Natural killer cell (primary cell): ENCODE measurements at regions not wholly inside any gene's neighbourhood (a gene's known extent, or its start where the extent isn't known, plus 50 kb on each side); places are given as distances from the start of the nearest gene placed in this dataset.

Experiments used
- ATAC-seq, 3 donors: fragments of 150-1000 bp in 2 of 3; fragments of 200-7000 bp in 1 of 3; cut with Tn5 transposase; 1 replicate in 1 of 3; 2 replicates in 2 of 3; pipeline ENCODE4 v1.10.0; 2021; ENCODE audit warnings: mild to moderate bottlenecking in 2 of 3, moderate library complexity in 2 of 3
- DNase-seq, 2 donors: peaks; one replicate each; pipeline versions ENCODE4 v3.0.0 to v3.0.0-alpha.2; 2013 to 2021; ENCODE audit warnings: mixed read lengths in 1 of 2
- H3K27ac ChIP-seq: one replicate; pipeline ENCODE4 v1.5.1; 2013; ENCODE audit warnings: mild to moderate bottlenecking, low read length
- H3K27me3 ChIP-seq: one replicate; pipeline ENCODE4 v1.6.1; 2013; ENCODE audit warnings: low read length; ENCODE audit not compliant: control insufficient read depth, insufficient read depth
- H3K36me3 ChIP-seq: one replicate; pipeline ENCODE4 v1.6.1; 2013; ENCODE audit warnings: low read length; ENCODE audit not compliant: control insufficient read depth, insufficient read depth
- H3K4me1 ChIP-seq: one replicate; pipeline ENCODE4 v1.6.1; 2013; ENCODE audit warnings: low read length; ENCODE audit not compliant: control insufficient read depth, insufficient read depth
- H3K4me3 ChIP-seq: one replicate; pipeline ENCODE4 v1.5.1; 2013; ENCODE audit warnings: low read length
- H3K9me3 ChIP-seq: one replicate; pipeline ENCODE4 v1.6.1; 2013; ENCODE audit warnings: low read length; ENCODE audit not compliant: control insufficient read depth, insufficient read depth
- H3K27ac Mint-ChIP-seq, 2 donors: one replicate each; pipeline ENCODE4 v1.8.0; 2022; ENCODE audit warnings: mild to moderate bottlenecking in 2 of 2, mixed read lengths in 2 of 2, moderate library complexity in 1 of 2
- H3K27me3 Mint-ChIP-seq, 2 donors: one replicate each; pipeline ENCODE4 v1.8.0; 2022; ENCODE audit warnings: low read depth in 2 of 2, mixed read lengths in 2 of 2
- H3K36me3 Mint-ChIP-seq: one replicate; pipeline ENCODE4 v1.8.0; 2022; ENCODE audit warnings: mixed read lengths
- H3K4me1 Mint-ChIP-seq, 2 donors: one replicate each; pipeline ENCODE4 v1.8.0; 2022; ENCODE audit warnings: mixed read lengths in 2 of 2
- H3K4me3 Mint-ChIP-seq: one replicate; pipeline ENCODE4 v1.8.0; 2022; ENCODE audit warnings: mild to moderate bottlenecking, moderate library complexity, mixed read lengths
- H3K9me3 Mint-ChIP-seq, 2 donors: one replicate each; pipeline ENCODE4 v1.8.0; 2022; ENCODE audit warnings: mixed read lengths in 2 of 2
- CTCF ChIP-seq: fragments of 200-600 bp; IDR thresholded peaks from one replicate; pipeline ENCODE4 v1.8.0; 2022; ENCODE audit warnings: antibody characterized with exemption
- WGBS: methylation state at CpG from one replicate; pipeline ENCODE4 v1.1.7; 2013; ENCODE audit warnings: missing lambda C conversion rate; ENCODE audit not compliant: insufficient coverage; 5-methylcytosine and 5-hydroxymethylcytosine counted together
- intact Hi-C: fragments of 100-400 bp; cut with micrococcal nuclease; formaldehyde crosslinking; loops from one replicate; pipeline ENCODE4 v1.14.2; 2022

DNA sequence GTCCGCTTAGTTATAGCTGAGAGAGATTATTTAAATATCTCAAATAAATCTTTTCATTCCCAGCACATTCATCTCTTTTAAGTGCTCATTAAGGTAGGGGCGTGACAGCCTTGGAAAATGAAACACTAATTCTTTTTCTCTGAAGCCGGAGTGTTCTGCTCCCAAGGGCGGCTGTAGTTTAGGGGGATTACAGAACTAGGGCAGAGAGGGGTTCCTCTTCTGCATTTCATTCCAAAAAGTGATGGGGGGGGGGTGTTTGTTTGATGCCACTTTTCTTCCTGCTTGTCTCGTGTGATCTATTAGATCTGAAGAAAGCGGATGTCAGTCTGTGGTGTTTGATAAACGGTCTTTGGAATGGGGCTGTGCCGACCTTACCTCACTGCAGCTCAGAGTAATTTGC lies 506.5 kb upstream of the MGMT start:
- Mint-ChIP-seq H3K36me3 (no peaks in the 10 kb centered on the region), H3K27ac (no peak overlapping the region), H3K27me3 (no peaks in the 10 kb centered on the region), H3K4me3 (no peak overlapping the region), H3K4me1 (no peaks in the 10 kb centered on the region), H3K9me3 (no peaks in the 10 kb centered on the region)
- no peak for TF ChIP-seq CTCF
- WGBS = 63% methylated on average over 7 of the region's 8 CpGs
- Histone ChIP-seq H3K36me3 (no peaks in the 10 kb centered on the region), H3K4me3 (no peak overlapping the region), H3K27ac (no peak overlapping the region), H3K9me3 (no peaks in the 10 kb centered on the region), H3K27me3 (no peaks in the 10 kb centered on the region), H3K4me1 (no peaks in the 10 kb centered on the region)
- intact Hi-C loops = no loop called here
- DNase-seq = no peak
- ATAC-seq = no peak

DNA sequence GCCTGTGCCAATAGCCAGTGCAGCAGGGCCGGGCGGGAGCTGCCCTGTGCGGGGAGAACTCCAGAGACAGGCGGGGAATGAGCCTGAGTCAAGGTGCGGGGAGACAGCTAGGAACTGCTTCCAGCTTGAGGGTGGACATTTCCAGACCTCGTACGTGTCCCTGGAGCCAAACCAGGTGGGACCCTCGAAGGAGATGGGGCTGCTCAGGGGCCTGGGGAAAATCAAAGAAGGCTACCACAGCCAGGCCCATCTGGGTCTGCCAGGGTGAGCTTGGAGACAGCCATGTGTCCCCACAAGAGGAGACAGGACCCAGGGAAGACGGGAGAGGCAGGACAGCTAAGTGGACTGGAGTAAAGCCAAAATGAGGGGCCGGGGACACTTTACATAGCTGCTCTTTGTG lies 504.9 kb upstream of the MGMT start:
- Mint-ChIP-seq H3K4me3 (no peak overlapping the region), H3K36me3 (no peaks in the 10 kb centered on the region), H3K27me3 (no peaks in the 10 kb centered on the region), H3K9me3 (no peaks in the 10 kb centered on the region), H3K27ac (no peak overlapping the region), H3K4me1 (no peaks in the 10 kb centered on the region)
- DNase-seq = no peak
- TF ChIP-seq CTCF = no peak
- Histone ChIP-seq H3K27ac (no peak overlapping the region), H3K4me1 (no peaks in the 10 kb centered on the region), H3K4me3 (no peak overlapping the region), H3K9me3 (no peaks in the 10 kb centered on the region), H3K36me3 (no peaks in the 10 kb centered on the region), H3K27me3 (no peaks in the 10 kb centered on the region)
- no peak for ATAC-seq
- 86% methylated on average over 10 of the region's 10 CpGs for WGBS
- intact Hi-C loops = no loop called here

DNA sequence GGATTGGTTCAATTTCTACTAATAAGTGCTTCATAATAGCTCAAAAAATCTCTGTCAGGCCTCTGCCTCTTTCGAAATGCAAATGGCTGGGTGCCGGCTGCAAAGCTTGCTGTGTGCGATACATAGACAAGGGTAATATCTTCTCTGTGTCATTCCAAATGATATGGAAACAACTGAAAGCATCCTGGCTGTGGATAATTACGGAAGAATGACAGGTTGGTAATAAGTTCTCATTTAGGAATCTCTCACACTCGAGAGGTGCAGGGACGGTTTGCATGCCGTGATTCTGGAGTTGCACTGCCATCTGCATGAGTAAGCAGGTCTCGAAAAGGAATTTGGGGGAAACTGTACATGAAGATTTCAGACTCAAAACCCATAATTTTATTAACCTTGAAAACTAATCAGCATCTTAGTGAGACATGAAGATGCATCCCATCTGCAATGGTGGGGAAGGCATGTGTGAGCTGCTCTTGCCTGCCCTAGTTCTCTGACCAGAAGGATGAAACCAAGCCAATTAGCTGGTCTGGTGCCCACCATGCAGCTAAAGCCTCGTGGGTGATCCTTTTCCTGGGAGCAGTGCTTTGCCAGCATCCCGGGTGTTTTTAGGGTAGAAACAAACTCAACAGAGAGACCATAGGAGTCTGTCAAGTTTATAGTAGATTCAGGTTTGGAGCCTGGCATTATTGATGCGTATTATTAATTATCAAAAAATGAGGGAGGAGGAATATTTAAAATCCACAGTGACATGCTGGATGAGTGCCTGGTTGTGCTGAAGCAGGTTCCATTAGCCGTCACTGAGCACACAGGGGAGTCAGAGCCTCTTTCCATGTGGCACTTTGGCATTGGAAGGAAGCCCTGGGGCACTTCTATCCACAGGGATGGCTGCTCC lies 503.6 kb upstream of the MGMT start:
- no peaks in the 10 kb centered on the region for H3K9me3 Mint-ChIP-seq
- H3K36me3 ChIP-seq = no peaks in the 10 kb centered on the region
- no peaks in the 10 kb centered on the region for H3K36me3 Mint-ChIP-seq
- H3K27ac Mint-ChIP-seq = no peak overlapping the region
- peaks cover 0 to 3% of the 10 kb centered on the region in 2 donors for H3K27me3 Mint-ChIP-seq
- H3K9me3 ChIP-seq = no peaks in the 10 kb centered on the region
- H3K4me3 Mint-ChIP-seq = no peak overlapping the region
- H3K4me1 Mint-ChIP-seq = no peaks in the 10 kb centered on the region
- no peak for TF ChIP-seq CTCF
- no peak for ATAC-seq
- H3K27ac ChIP-seq = no peak overlapping the region
- H3K4me1 ChIP-seq = no peaks in the 10 kb centered on the region
- 83% methylated on average over 12 of the region's 12 CpGs for WGBS
- H3K4me3 ChIP-seq = no peak overlapping the region
- intact Hi-C loops = no loop called here
- H3K27me3 ChIP-seq = no peaks in the 10 kb centered on the region
- DNase-seq = no peak

DNA sequence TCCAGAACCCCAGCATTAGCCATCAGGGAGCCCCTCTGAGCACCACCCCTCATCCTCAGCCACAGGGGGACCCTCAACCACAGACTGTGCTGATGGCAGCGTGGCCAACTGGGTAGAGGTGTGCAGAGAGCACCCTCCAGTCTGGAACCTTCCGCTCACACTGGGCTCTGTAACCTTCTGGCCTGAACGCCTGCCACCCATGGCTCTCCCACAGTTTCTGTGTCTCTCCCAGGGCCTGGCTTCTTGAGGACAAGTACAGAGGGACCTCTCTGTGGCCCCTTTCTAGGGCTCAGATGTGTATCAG lies 503.0 kb upstream of the MGMT start:
- no peak overlapping the region for H3K27ac Mint-ChIP-seq

More for the DNA sequence above, 503.0 kb upstream of the MGMT start:
- Histone ChIP-seq H3K27ac (no peak overlapping the region), H3K9me3 (no peaks in the 10 kb centered on the region), H3K4me1 (no peaks in the 10 kb centered on the region), H3K4me3 (no peak overlapping the region), H3K36me3 (no peaks in the 10 kb centered on the region), H3K27me3 (no peaks in the 10 kb centered on the region)
- H3K27me3 Mint-ChIP-seq = peaks cover 0 to 6% of the 10 kb centered on the region in 2 donors
- no peak for TF ChIP-seq CTCF
- ATAC-seq (no peak), DNase-seq (no peak)
- intact Hi-C loops = no loop called here
- no peaks in the 10 kb centered on the region for H3K4me1 Mint-ChIP-seq
- H3K9me3 Mint-ChIP-seq = no peaks in the 10 kb centered on the region
- WGBS = 50% methylated on average over 3 of the region's 3 CpGs
- no peaks in the 10 kb centered on the region for H3K36me3 Mint-ChIP-seq
- H3K4me3 Mint-ChIP-seq = no peak overlapping the region
